GM23338 (cell line): ENCODE measurements at regions not wholly inside any gene's neighbourhood (a gene's known extent, or its start where the extent isn't known, plus 50 kb on each side); places are given as distances from the start of the nearest gene placed in this dataset.

Experiments
- ATAC-seq: fragments of 200-7000 bp; cut with Tn5 transposase; 3 replicates; pipeline ENCODE4 v1.9.1; 2020
- DNase-seq: peaks from one replicate; pipeline ENCODE4 v3.0.0-alpha.2; 2015; ENCODE audit warnings: low spot score
- H2AFZ ChIP-seq: fragments of 200-600 bp; sonication (generic); 2 replicates; pipeline ENCODE4 v1.8.0; 2016; ENCODE audit warnings: antibody characterized with exemption, mild to moderate bottlenecking, moderate library complexity
- H3F3A ChIP-seq: fragments of 200-600 bp; sonication (generic); replicated peaks from 2 replicates; pipeline ENCODE4 v1.8.0; 2017; ENCODE audit warnings: antibody characterized with exemption, mixed run types, low read depth
- H3K27ac ChIP-seq: fragments of 200-600 bp; sonication (generic); 2 replicates; pipeline ENCODE4 v1.6.1; 2016; ENCODE audit warnings: low read depth
- H3K27me3 ChIP-seq: fragments of 200-600 bp; sonication (generic); 2 replicates; pipeline ENCODE4 v1.8.0; 2016; ENCODE audit warnings: mild to moderate bottlenecking, mixed run types, moderate library complexity; ENCODE audit not compliant: insufficient read depth
- H3K36me3 ChIP-seq: fragments of 200-600 bp; sonication (generic); 2 replicates; pipeline ENCODE4 v1.8.0; 2016; ENCODE audit warnings: mild to moderate bottlenecking; ENCODE audit not compliant: insufficient read depth
- H3K4me1 ChIP-seq: fragments of 200-600 bp; sonication (generic); 2 replicates; pipeline ENCODE4 v1.8.0; 2016; ENCODE audit warnings: mild to moderate bottlenecking, moderate library complexity; ENCODE audit not compliant: insufficient read depth
- H3K4me2 ChIP-seq: fragments of 200-600 bp; sonication (generic); 2 replicates; pipeline ENCODE4 v1.7.1; 2017; ENCODE audit warnings: mixed run types
- H3K4me3 ChIP-seq: fragments of 200-600 bp; sonication (generic); 2 replicates; pipeline ENCODE4 v1.6.1; 2016; ENCODE audit warnings: mixed run types
- H3K79me2 ChIP-seq: fragments of 200-600 bp; sonication (generic); replicated peaks from 2 replicates; pipeline ENCODE4 v1.8.0; 2017; ENCODE audit warnings: mild to moderate bottlenecking; ENCODE audit not compliant: insufficient read depth
- H3K9me2 ChIP-seq: fragments of 200-600 bp; sonication (generic); 2 replicates; pipeline ENCODE4 v1.8.0; 2017; ENCODE audit not compliant: insufficient read depth
- H4K20me1 ChIP-seq: fragments of 200-600 bp; sonication (generic); replicated peaks from 2 replicates; pipeline ENCODE4 v1.8.0; 2017; ENCODE audit warnings: mild to moderate bottlenecking; ENCODE audit not compliant: insufficient read depth
- H3K27ac Mint-ChIP-seq: 2 replicates; pipeline ENCODE4 v1.8.0; 2020; ENCODE audit warnings: inconsistent platforms, mild to moderate bottlenecking, moderate library complexity, mixed read lengths
- H3K27me3 Mint-ChIP-seq: 3 replicates; pipeline ENCODE4 v1.8.0; 2022; ENCODE audit warnings: low read depth, mild to moderate bottlenecking, moderate library complexity, mixed read lengths, inconsistent platforms; ENCODE audit not compliant: insufficient read depth, poor library complexity
- H3K36me3 Mint-ChIP-seq: 3 replicates; pipeline ENCODE4 v1.8.0; 2021; ENCODE audit warnings: low read depth, mild to moderate bottlenecking, inconsistent platforms, moderate library complexity, mixed read lengths
- H3K4me1 Mint-ChIP-seq: 3 replicates; pipeline ENCODE4 v1.8.0; 2020; ENCODE audit warnings: mild to moderate bottlenecking, inconsistent platforms, mixed read lengths
- H3K4me3 Mint-ChIP-seq: 3 replicates; pipeline ENCODE4 v1.8.0; 2021; ENCODE audit warnings: moderate library complexity, mild to moderate bottlenecking, inconsistent platforms, mixed read lengths
- H3K9me3 Mint-ChIP-seq: 3 replicates; pipeline ENCODE4 v1.8.0; 2020; ENCODE audit warnings: moderate library complexity, mild to moderate bottlenecking, inconsistent platforms, mixed read lengths
- CREB1 ChIP-seq: fragments of 250-450 bp; sonication (Bioruptor Pico); IDR thresholded peaks from 2 replicates; pipeline ENCODE4 v1.5.0; 2020; ENCODE audit warnings: low read depth, mild to moderate bottlenecking, moderate library complexity
- EZH2 ChIP-seq: fragments of 200-600 bp; sonication (generic); IDR thresholded peaks from one replicate; pipeline ENCODE4 v1.8.0; 2017; ENCODE audit warnings: antibody characterized with exemption, mild to moderate bottlenecking, low read depth; ENCODE audit not compliant: unreplicated experiment
- EZH2phosphoT487 ChIP-seq: fragments of 200-600 bp; sonication (generic); IDR thresholded peaks from one replicate; pipeline ENCODE4 v1.8.1; 2018; ENCODE audit warnings: antibody characterized with exemption; ENCODE audit not compliant: unreplicated experiment
- JUNB ChIP-seq: IDR thresholded peaks from one replicate; pipeline ENCODE4 v1.6.1; 2016; ENCODE audit warnings: antibody characterized with exemption; ENCODE audit not compliant: unreplicated experiment
- NANOG ChIP-seq: IDR thresholded peaks from 2 replicates; pipeline ENCODE4 v1.6.1; 2016; ENCODE audit warnings: antibody characterized with exemption, borderline replicate concordance
- POLR2AphosphoS5 ChIP-seq: IDR thresholded peaks from 2 replicates; pipeline ENCODE4 v1.6.1; 2016; ENCODE audit warnings: antibody characterized with exemption, low read depth
- STAT1 ChIP-seq: IDR thresholded peaks from one replicate; pipeline ENCODE4 v1.6.1; 2016; ENCODE audit warnings: antibody characterized with exemption; ENCODE audit not compliant: unreplicated experiment
- ZNF114 ChIP-seq: fragments of 250-450 bp; sonication (Bioruptor Pico); IDR thresholded peaks from 2 replicates; pipeline ENCODE4 v1.5.0; 2020; ENCODE audit warnings: mild to moderate bottlenecking, moderate library complexity
- ZNF331 ChIP-seq: fragments of 250-450 bp; sonication (Bioruptor Pico); IDR thresholded peaks from 2 replicates; pipeline ENCODE4 v1.5.0; 2020; ENCODE audit warnings: low read depth, mild to moderate bottlenecking, moderate library complexity
- TF ChIP-seq, protein P1 (sequence below): IDR thresholded peaks from one replicate; pipeline ENCODE4 v1.6.1; 2018; ENCODE audit warnings: antibody characterized with exemption; ENCODE audit not compliant: unreplicated experiment
- TF ChIP-seq, protein P2 (sequence below), 2 experiments: fragments of 200-600 bp in 1 of 2; sonication (generic) in 1 of 2; conservative IDR thresholded peaks; 2 replicates each; pipeline versions ENCODE4 v1.5.1 to v1.6.1; 2016 to 2017; ENCODE audit warnings: antibody characterized with exemption in 2 of 2, low read depth in 2 of 2, mild to moderate bottlenecking in 2 of 2, moderate library complexity in 1 of 2

DNA sequence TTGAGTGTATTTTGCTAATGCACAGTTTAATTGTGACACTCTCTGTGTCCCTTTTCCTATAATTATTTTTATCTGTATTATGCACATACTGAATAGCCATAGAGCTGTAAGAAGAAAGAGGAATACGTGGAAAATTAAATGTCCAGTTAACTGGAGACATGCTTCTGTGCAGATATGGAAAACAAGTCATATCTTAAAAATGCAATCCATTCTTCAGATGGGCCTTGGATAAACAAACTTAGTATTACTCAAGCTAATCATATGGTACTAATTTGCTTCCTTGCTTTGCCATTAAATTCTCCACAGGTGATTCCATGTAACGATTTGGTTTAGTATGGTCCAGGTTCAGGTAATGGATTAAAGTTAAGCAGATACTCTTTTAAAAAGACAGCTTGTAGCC lies 201.2 kb upstream of the CELF2 start:
- Mint-ChIP-seq H3K27ac (no peak overlapping the region), H3K27me3 (peaks cover 3% of the 10 kb centered on the region), H3K4me1 (peaks cover 2% of the 10 kb centered on the region; the same call in 2 of the 3 replicates), H3K4me3 (no peak overlapping the region), H3K9me3 (peaks cover 15% of the 10 kb centered on the region), H3K36me3 (peaks cover 10% of the 10 kb centered on the region; the same call in 2 of the 3 replicates)
- TF ChIP-seq, protein P1, sequence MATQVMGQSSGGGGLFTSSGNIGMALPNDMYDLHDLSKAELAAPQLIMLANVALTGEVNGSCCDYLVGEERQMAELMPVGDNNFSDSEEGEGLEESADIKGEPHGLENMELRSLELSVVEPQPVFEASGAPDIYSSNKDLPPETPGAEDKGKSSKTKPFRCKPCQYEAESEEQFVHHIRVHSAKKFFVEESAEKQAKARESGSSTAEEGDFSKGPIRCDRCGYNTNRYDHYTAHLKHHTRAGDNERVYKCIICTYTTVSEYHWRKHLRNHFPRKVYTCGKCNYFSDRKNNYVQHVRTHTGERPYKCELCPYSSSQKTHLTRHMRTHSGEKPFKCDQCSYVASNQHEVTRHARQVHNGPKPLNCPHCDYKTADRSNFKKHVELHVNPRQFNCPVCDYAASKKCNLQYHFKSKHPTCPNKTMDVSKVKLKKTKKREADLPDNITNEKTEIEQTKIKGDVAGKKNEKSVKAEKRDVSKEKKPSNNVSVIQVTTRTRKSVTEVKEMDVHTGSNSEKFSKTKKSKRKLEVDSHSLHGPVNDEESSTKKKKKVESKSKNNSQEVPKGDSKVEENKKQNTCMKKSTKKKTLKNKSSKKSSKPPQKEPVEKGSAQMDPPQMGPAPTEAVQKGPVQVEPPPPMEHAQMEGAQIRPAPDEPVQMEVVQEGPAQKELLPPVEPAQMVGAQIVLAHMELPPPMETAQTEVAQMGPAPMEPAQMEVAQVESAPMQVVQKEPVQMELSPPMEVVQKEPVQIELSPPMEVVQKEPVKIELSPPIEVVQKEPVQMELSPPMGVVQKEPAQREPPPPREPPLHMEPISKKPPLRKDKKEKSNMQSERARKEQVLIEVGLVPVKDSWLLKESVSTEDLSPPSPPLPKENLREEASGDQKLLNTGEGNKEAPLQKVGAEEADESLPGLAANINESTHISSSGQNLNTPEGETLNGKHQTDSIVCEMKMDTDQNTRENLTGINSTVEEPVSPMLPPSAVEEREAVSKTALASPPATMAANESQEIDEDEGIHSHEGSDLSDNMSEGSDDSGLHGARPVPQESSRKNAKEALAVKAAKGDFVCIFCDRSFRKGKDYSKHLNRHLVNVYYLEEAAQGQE: no peak
- no peak for TF ChIP-seq EZH2
- TF ChIP-seq ZNF114: no peak
- TF ChIP-seq NANOG: no peak
- DNase-seq (no peak), ATAC-seq (no peak)
- Histone ChIP-seq H4K20me1 (no peaks in the 10 kb centered on the region), H3K27ac (no peak overlapping the region), H3K4me3 (no peak overlapping the region), H3F3A (no peaks in the 10 kb centered on the region), H3K36me3 (no peaks in the 10 kb centered on the region; the same call in 1 of the 2 replicates), H3K4me2 (no peak overlapping the region), H2AFZ (no peak overlapping the region), H3K9me2 (peaks cover 9% of the 10 kb centered on the region), H3K79me2 (no peaks in the 10 kb centered on the region), H3K27me3 (no peaks in the 10 kb centered on the region), H3K4me1 (no peaks in the 10 kb centered on the region)

DNA sequence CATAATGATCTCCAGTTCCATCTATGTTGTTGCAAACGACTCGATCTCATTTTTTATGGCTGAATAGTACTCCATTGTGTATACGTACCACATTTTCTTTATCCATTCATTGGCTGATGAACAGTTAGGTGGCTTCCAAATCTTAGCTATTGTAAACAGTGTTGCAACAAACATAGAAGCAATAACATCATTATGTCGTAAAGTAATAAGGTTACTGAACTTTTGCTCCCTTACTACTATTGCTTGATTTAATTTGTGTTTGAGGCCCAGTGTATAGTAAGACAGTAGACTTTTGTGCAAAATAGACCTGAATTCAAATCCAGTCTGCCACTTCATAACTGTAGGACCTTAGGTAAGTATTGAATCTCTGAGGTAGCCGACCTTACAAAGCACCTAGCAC lies 200.1 kb upstream of the CELF2 start:
- ATAC-seq: no peak
- H3K27ac ChIP-seq: no peak overlapping the region
- Mint-ChIP-seq H3K4me1 (peaks cover 2% of the 10 kb centered on the region; the same call in 2 of the 3 replicates), H3K4me3 (no peak overlapping the region), H3K9me3 (peaks cover 15% of the 10 kb centered on the region), H3K27ac (no peak overlapping the region), H3K36me3 (peaks cover 10% of the 10 kb centered on the region; the same call in 2 of the 3 replicates), H3K27me3 (peaks cover 3% of the 10 kb centered on the region)
- H3K79me2 ChIP-seq: no peaks in the 10 kb centered on the region
- TF ChIP-seq STAT1 (no peak), NANOG (no peak), ZNF114 (no peak), CREB1 (CRISPR knock-in tag) (no peak), EZH2 (no peak), EZH2phosphoT487 (no peak), JUNB (no peak), ZNF331 (CRISPR knock-in tag) (no peak), POLR2AphosphoS5 (no peak)
- TF ChIP-seq, protein P2, sequence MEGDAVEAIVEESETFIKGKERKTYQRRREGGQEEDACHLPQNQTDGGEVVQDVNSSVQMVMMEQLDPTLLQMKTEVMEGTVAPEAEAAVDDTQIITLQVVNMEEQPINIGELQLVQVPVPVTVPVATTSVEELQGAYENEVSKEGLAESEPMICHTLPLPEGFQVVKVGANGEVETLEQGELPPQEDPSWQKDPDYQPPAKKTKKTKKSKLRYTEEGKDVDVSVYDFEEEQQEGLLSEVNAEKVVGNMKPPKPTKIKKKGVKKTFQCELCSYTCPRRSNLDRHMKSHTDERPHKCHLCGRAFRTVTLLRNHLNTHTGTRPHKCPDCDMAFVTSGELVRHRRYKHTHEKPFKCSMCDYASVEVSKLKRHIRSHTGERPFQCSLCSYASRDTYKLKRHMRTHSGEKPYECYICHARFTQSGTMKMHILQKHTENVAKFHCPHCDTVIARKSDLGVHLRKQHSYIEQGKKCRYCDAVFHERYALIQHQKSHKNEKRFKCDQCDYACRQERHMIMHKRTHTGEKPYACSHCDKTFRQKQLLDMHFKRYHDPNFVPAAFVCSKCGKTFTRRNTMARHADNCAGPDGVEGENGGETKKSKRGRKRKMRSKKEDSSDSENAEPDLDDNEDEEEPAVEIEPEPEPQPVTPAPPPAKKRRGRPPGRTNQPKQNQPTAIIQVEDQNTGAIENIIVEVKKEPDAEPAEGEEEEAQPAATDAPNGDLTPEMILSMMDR (conservative IDR thresholded peaks at IDR 0.05; ENCODE audit: low read depth in 2 of 2): no peak
- TF ChIP-seq, protein P1: no peak
- peaks cover 9% of the 10 kb centered on the region for H3K9me2 ChIP-seq
- no peaks in the 10 kb centered on the region; the same call in 1 of the 2 replicates for H3K36me3 ChIP-seq
- no peak for DNase-seq
- no peaks in the 10 kb centered on the region for H4K20me1 ChIP-seq
- no peaks in the 10 kb centered on the region for H3K27me3 ChIP-seq
- no peaks in the 10 kb centered on the region for H3K4me1 ChIP-seq
- H3F3A ChIP-seq: no peaks in the 10 kb centered on the region
- no peak overlapping the region for H2AFZ ChIP-seq
- no peak overlapping the region for H3K4me2 ChIP-seq
- H3K4me3 ChIP-seq: no peak overlapping the region
